CD4-positive, alpha-beta T cell (primary cell): ENCODE measurements at regions not wholly inside any gene's neighbourhood (a gene's known extent, or its start where the extent isn't known, plus 50 kb on each side); places are given as distances from the start of the nearest gene placed in this dataset.

Source experiments
- ATAC-seq: fragments of 200-7000 bp; cut with Tn5 transposase; one replicate; pipeline ENCODE4 v1.10.0; 2022; ENCODE audit warnings: mild to moderate bottlenecking; ENCODE audit not compliant: poor library complexity
- CTCF ChIA-PET: fragments of 350-600 bp; sonication (Branson Sonifier 250); formaldehyde crosslinking; loops from one replicate; lab custom pipeline; 2021; ENCODE audit warnings: antibody characterized with exemption, inconsistent platforms; lab: Charles Lee
- POLR2A ChIA-PET: fragments of 350-600 bp; sonication (Branson Sonifier 250); formaldehyde crosslinking; loops from one replicate; lab custom pipeline; 2021; ENCODE audit warnings: antibody characterized with exemption, inconsistent platforms; lab: Charles Lee
- DNase-seq, 14 experiments: peaks; one replicate each; pipeline ENCODE4 v3.0.0-alpha.2; 2013 to 2020; ENCODE audit warnings: mixed read lengths in 2 of 14
- H3K27ac ChIP-seq, 2 donors: one replicate each; pipeline versions ENCODE4 v1.5.1 to v1.7.0; 2013; ENCODE audit warnings: low read length in 2 of 2, low read depth in 1 of 2, mild to moderate bottlenecking in 1 of 2
- H3K27me3 ChIP-seq, 2 experiments: 1 replicate in 1 of 2; 2 replicates in 1 of 2; pipeline versions ENCODE4 v1.6.1 to v1.7.0; 2013; ENCODE audit warnings: low read length in 2 of 2, control low read depth in 1 of 2, mild to moderate bottlenecking in 1 of 2, moderate library complexity in 1 of 2; ENCODE audit not compliant: insufficient read depth in 2 of 2, control insufficient read depth in 1 of 2
- H3K36me3 ChIP-seq: one replicate; pipeline ENCODE4 v1.6.1; 2013; ENCODE audit warnings: low read length, control low read depth; ENCODE audit not compliant: insufficient read depth
- H3K4me1 ChIP-seq: one replicate; pipeline ENCODE4 v1.6.1; 2013; ENCODE audit warnings: low read length, control low read depth; ENCODE audit not compliant: insufficient read depth
- H3K4me3 ChIP-seq: one replicate; pipeline ENCODE4 v1.5.1; 2013; ENCODE audit warnings: mild to moderate bottlenecking, low read length, moderate library complexity
- H3K9me3 ChIP-seq, 2 experiments: 1 replicate in 1 of 2; 2 replicates in 1 of 2; pipeline versions ENCODE4 v1.6.1 to v1.7.0; 2013; ENCODE audit warnings: low read length in 2 of 2, mild to moderate bottlenecking in 2 of 2, control low read depth in 1 of 2, moderate library complexity in 1 of 2; ENCODE audit not compliant: control insufficient read depth in 1 of 2, insufficient read depth in 1 of 2
- H3K27ac Mint-ChIP-seq: one replicate; pipeline ENCODE4 v1.8.0; 2020; ENCODE audit warnings: mixed read lengths
- H3K27me3 Mint-ChIP-seq: one replicate; pipeline ENCODE4 v1.8.0; 2021; ENCODE audit warnings: mixed read lengths
- H3K36me3 Mint-ChIP-seq: one replicate; pipeline ENCODE4 v1.8.0; 2021; ENCODE audit warnings: low read depth, mixed read lengths
- H3K4me1 Mint-ChIP-seq: one replicate; pipeline ENCODE4 v1.8.0; 2021; ENCODE audit warnings: low read depth, mixed read lengths
- H3K4me3 Mint-ChIP-seq: one replicate; pipeline ENCODE4 v1.8.0; 2020; ENCODE audit warnings: mild to moderate bottlenecking, mixed read lengths
- H3K9me3 Mint-ChIP-seq: one replicate; pipeline ENCODE4 v1.8.0; 2020; ENCODE audit warnings: mixed read lengths
- CTCF ChIP-seq: fragments of 200-600 bp; IDR thresholded peaks from one replicate; pipeline ENCODE4 v1.8.0; 2022; ENCODE audit warnings: antibody characterized with exemption, mild to moderate bottlenecking
- intact Hi-C, 2 experiments: fragments of 100-400 bp; cut with DNase I in 1 of 2; cut with micrococcal nuclease in 1 of 2; formaldehyde crosslinking; loops; one replicate each; pipeline versions ENCODE4 v1.15.1 to v1.9.0; 2023 to 2025; cut with DNase I, micrococcal nuclease

DNA sequence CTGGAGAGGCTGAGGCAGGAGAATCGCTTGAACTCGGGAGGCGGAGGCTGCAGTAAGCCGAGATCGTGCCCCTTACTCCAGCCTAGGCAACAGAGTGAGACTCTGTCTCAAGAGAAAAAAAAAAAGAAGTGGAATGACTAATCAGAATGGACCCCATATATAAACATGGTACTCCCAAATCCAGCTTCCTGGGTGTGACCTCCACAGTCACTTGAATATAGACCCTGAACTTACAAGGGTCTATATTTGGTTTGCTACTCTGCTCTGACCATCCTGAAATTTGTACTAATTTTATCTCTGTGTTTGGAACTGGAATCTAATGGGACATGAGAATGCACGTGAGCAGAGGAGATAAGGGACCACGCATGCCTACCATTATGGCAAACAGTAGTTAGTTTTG, 275.0 kb downstream of the TNS1 start:
- no peak overlapping the region for H3K4me3 Mint-ChIP-seq
- no peak overlapping the region for H3K4me3 ChIP-seq
- no peak overlapping the region for H3K27ac Mint-ChIP-seq
- CTCF ChIA-PET: no interaction called here
- no peaks in the 10 kb centered on the region for H3K9me3 ChIP-seq
- H3K4me1 Mint-ChIP-seq: no peaks in the 10 kb centered on the region
- no peaks in the 10 kb centered on the region for H3K27me3 Mint-ChIP-seq
- intact Hi-C loops: no loop called here
- no peaks in the 10 kb centered on the region for H3K4me1 ChIP-seq
- H3K27me3 ChIP-seq: no peaks in the 10 kb centered on the region
- POLR2A ChIA-PET: no interaction called here
- TF ChIP-seq CTCF: no peak
- H3K9me3 Mint-ChIP-seq: no peaks in the 10 kb centered on the region
- no peaks in the 10 kb centered on the region for H3K36me3 ChIP-seq
- no peaks in the 10 kb centered on the region for H3K36me3 Mint-ChIP-seq
- DNase-seq: no peak
- H3K27ac ChIP-seq: no peak overlapping the region
- no peak for ATAC-seq

DNA sequence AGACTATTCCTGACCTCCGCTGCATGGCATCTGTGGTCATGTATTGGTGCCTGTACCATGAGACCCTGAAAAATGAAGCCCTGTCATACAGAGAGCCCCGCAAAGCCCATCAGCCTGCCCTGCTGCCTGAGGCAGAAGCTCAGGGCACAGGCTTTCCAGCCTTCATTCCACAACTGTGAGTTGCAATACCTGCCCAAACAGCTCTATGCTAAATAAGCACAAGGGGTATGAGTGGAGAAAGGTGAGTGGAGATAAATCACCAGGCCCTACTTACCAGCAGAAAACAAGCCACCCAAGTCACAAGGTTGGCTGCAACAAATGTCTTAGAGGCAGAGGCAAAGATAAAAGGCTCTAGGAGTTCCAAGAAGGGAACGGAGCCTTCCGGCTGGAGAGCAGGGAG, 277.4 kb downstream of the TNS1 start:
- ChIA-PET CTCF (no interaction called here), POLR2A (no interaction called here)
- Histone ChIP-seq H3K9me3 (no peaks in the 10 kb centered on the region), H3K27me3 (no peaks in the 10 kb centered on the region), H3K4me3 (no peak overlapping the region), H3K36me3 (no peaks in the 10 kb centered on the region), H3K27ac (no peak overlapping the region), H3K4me1 (no peaks in the 10 kb centered on the region)
- no peaks in the 10 kb centered on the region for H3K4me1 Mint-ChIP-seq
- H3K9me3 Mint-ChIP-seq: no peaks in the 10 kb centered on the region
- intact Hi-C loops: no loop called here
- no peak for TF ChIP-seq CTCF
- no peak for ATAC-seq
- no peaks in the 10 kb centered on the region for H3K36me3 Mint-ChIP-seq
- DNase-seq: no peak
- H3K27me3 Mint-ChIP-seq: no peaks in the 10 kb centered on the region
- no peak overlapping the region for H3K27ac Mint-ChIP-seq
- H3K4me3 Mint-ChIP-seq: no peak overlapping the region

- H3K4me3 Mint-ChIP-seq: no peak overlapping the region
- no peaks in the 10 kb centered on the region for H3K9me3 Mint-ChIP-seq
- Histone ChIP-seq H3K4me1 (no peaks in the 10 kb centered on the region), H3K9me3 (no peaks in the 10 kb centered on the region), H3K4me3 (no peak overlapping the region), H3K27ac (no peak overlapping the region), H3K27me3 (no peaks in the 10 kb centered on the region), H3K36me3 (no peaks in the 10 kb centered on the region)
- no peaks in the 10 kb centered on the region for H3K4me1 Mint-ChIP-seq
- H3K36me3 Mint-ChIP-seq: no peaks in the 10 kb centered on the region
- intact Hi-C loops: no loop called here
- TF ChIP-seq CTCF: no peak
- H3K27ac Mint-ChIP-seq: no peak overlapping the region
- POLR2A ChIA-PET: no interaction called here
- H3K27me3 Mint-ChIP-seq: no peaks in the 10 kb centered on the region
- CTCF ChIA-PET: interaction anchor here (1.0 kb wide), 1 partner anchor 11 kb away, joined by 3 read pairs; no protein-coding TSS in a partner anchor
- no peak for ATAC-seq
- no peak for DNase-seq
Observed at GRCh38 chr2:217724471-217724870, 278.3 kb downstream of the TNS1 start.
